Endothelial cell of umbilical vein (primary cell): ENCODE measurements at regions not wholly inside any gene's neighbourhood (a gene's known extent, or its start where the extent isn't known, plus 50 kb on each side); places are given as distances from the start of the nearest gene placed in this dataset.

ENCODE experiments used
- BruUV-seq: library from RNA; stranded (reverse); fragments of 400-500 nt; replicated peaks from 2 replicates; lab custom pipeline; 2021; lab: Mats Ljungman, UMichigan
- CTCF ChIA-PET: fragments of 300-600, 350-600 bp; sonication (Branson Sonifier 250); formaldehyde crosslinking; loops from one replicate; lab custom pipeline; 2021; ENCODE audit warnings: antibody characterized with exemption, inconsistent platforms; lab: Charles Lee
- POLR2A ChIA-PET: fragments of 300-600, 350-600 bp; sonication (Branson Sonifier 250); formaldehyde crosslinking; loops from one replicate; lab custom pipeline; 2021; ENCODE audit warnings: antibody characterized with exemption, inconsistent platforms; lab: Charles Lee
- DNase-seq: peaks from one replicate; pipeline ENCODE4 v3.0.0-alpha.2; 2011; ENCODE audit warnings: low read depth, low spot score
- FAIRE-seq: peaks from 2 replicates; lab custom pipeline; 2011; peaks lifted over from hg19 to GRCh38; lab: Jason Lieb, UNC
- H2AFZ ChIP-seq: 2 replicates; pipeline ENCODE4 v1.6.0; 2012; ENCODE audit warnings: low read depth, low read length, control low read depth, inconsistent platforms
- H3K27ac ChIP-seq: 2 replicates; pipeline ENCODE4 v1.5.1; 2011; ENCODE audit warnings: low read depth, mild to moderate bottlenecking, control low read depth, low read length, moderate library complexity; ENCODE audit not compliant: insufficient read depth
- H3K27me3 ChIP-seq, 2 experiments: 2 replicates each; pipeline versions ENCODE4 v1.6.0 to v1.6.1; 2011; ENCODE audit warnings: low read length in 2 of 2, mixed read lengths in 1 of 2; ENCODE audit not compliant: control insufficient read depth in 2 of 2, insufficient read depth in 2 of 2
- H3K36me3 ChIP-seq, 2 experiments: 2 replicates in 1 of 2; 3 replicates in 1 of 2; pipeline ENCODE4 v1.5.1; 2011; ENCODE audit warnings: low read length in 2 of 2, mild to moderate bottlenecking in 1 of 2, moderate library complexity in 1 of 2; ENCODE audit not compliant: control insufficient read depth in 2 of 2, insufficient read depth in 2 of 2; ENCODE audit errors: extremely low read depth in 1 of 2
- H3K4me1 ChIP-seq: 3 replicates; pipeline ENCODE4 v1.5.1; 2011; ENCODE audit warnings: mild to moderate bottlenecking, low read length; ENCODE audit not compliant: control insufficient read depth, insufficient read depth; ENCODE audit errors: extremely low read depth
- H3K4me2 ChIP-seq: 2 replicates; pipeline ENCODE4 v1.6.1; 2011; ENCODE audit warnings: low read length, control low read depth, mixed read lengths; ENCODE audit not compliant: insufficient read depth
- H3K4me3 ChIP-seq, 3 experiments: fragments of 200-600 bp in 1 of 3; sonication (generic), shearing (Covaris generic) in 1 of 3; replicated peaks in 1 of 3; 2 replicates each; pipeline ENCODE4 v1.5.1; 2011 to 2016; ENCODE audit warnings: control low read depth in 3 of 3, low read length in 3 of 3, mild to moderate bottlenecking in 2 of 3, inconsistent platforms in 1 of 3, low read depth in 1 of 3, moderate library complexity in 1 of 3; ENCODE audit not compliant: insufficient read depth in 1 of 3
- H3K79me2 ChIP-seq: 2 replicates; pipeline ENCODE4 v1.6.0; 2012; ENCODE audit warnings: low read length, inconsistent platforms; ENCODE audit not compliant: control insufficient read depth, insufficient read depth
- H3K9ac ChIP-seq: replicated peaks from 2 replicates; pipeline ENCODE3; 2011; ENCODE audit warnings: low read length, control low read depth; ENCODE audit not compliant: insufficient read depth; ENCODE audit errors: extremely low read depth
- H3K9me1 ChIP-seq: replicated peaks from 3 replicates; pipeline ENCODE4 v1.6.0; 2011; ENCODE audit warnings: mild to moderate bottlenecking, low read length; ENCODE audit not compliant: control insufficient read depth, insufficient read depth; ENCODE audit errors: extremely low read depth
- H3K9me3 ChIP-seq: replicated peaks from 2 replicates; pipeline ENCODE4 v1.5.1; 2012; ENCODE audit warnings: low read length, inconsistent platforms; ENCODE audit not compliant: control insufficient read depth, insufficient read depth
- H4K20me1 ChIP-seq: replicated peaks from 2 replicates; pipeline ENCODE3; 2011; ENCODE audit warnings: mild to moderate bottlenecking, low read length; ENCODE audit not compliant: control insufficient read depth, insufficient read depth; ENCODE audit errors: extremely low read depth
- EZH2 ChIP-seq: IDR thresholded peaks from 2 replicates; pipeline ENCODE4 v1.6.1; 2012; ENCODE audit warnings: borderline replicate concordance, low read depth, mild to moderate bottlenecking, moderate library complexity, low read length, inconsistent platforms; ENCODE audit not compliant: severe bottlenecking
- FOS ChIP-seq: IDR thresholded peaks from 2 replicates; pipeline ENCODE4 v1.6.1; 2011; ENCODE audit warnings: mild to moderate bottlenecking, low read length, moderate library complexity, borderline replicate concordance; ENCODE audit not compliant: insufficient read depth
- GATA2 ChIP-seq: IDR thresholded peaks from 2 replicates; pipeline ENCODE4 v1.7.0; 2011; ENCODE audit warnings: low read depth, mild to moderate bottlenecking, moderate library complexity, mixed read lengths, low read length; ENCODE audit not compliant: insufficient read length, insufficient read depth
- POLR2AphosphoS5 ChIP-seq: IDR thresholded peaks from 2 replicates; pipeline ENCODE4 v1.6.1; 2012; ENCODE audit warnings: low read depth, mild to moderate bottlenecking, control low read depth, low read length, moderate library complexity; ENCODE audit not compliant: insufficient read depth
- dilution Hi-C: fragments of 300-500 bp; cut with MboI; formaldehyde crosslinking; loops from one replicate; pipeline ENCODE4 v1.15.0; 2019; ENCODE audit warnings: low sequenced_read_pairs; ENCODE audit not compliant: extremely low pct_ligation_motif_present
- intact Hi-C: fragments of 100-400 bp; cut with micrococcal nuclease; formaldehyde crosslinking; loops from one replicate; pipeline ENCODE4 v1.10.0; 2022
- TF ChIP-seq, protein P1 (sequence below): IDR thresholded peaks from 2 replicates; pipeline ENCODE4 v1.6.1; 2011; ENCODE audit not compliant: insufficient read depth, insufficient read length
- TF ChIP-seq, protein P2 (sequence below), 2 donors: IDR thresholded peaks; 1 replicate in 1 of 2; 2 replicates in 1 of 2; pipeline ENCODE4 v1.5.1; 2011; ENCODE audit warnings: low read length in 2 of 2, mild to moderate bottlenecking in 2 of 2, moderate library complexity in 2 of 2, control low read depth in 1 of 2, inconsistent platforms in 1 of 2, low read depth in 1 of 2; ENCODE audit not compliant: insufficient read depth in 1 of 2; ENCODE audit errors: extremely low read depth in 1 of 2

DNA sequence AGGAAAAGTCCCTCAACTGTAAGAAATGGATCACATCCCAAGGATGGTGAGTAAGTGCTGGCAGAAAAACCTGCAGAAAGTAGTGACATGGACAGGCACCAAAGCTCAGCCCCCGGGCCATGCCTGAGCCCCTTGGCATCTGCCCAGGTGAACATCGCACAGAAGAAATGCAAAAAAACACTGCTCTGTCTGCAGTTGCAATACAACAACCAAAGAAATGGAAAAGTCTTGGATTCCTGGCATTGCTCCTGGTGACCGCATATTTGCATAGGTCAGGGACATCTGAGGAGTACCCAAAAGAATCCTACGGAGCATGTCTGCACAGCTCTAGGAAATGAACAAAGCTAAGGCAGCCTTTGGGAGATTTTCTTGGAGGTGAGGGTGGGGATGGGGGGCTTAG lies 63.1 kb upstream of the PTPRT start:
- no peak overlapping the region for H3K9ac ChIP-seq
- POLR2A ChIA-PET, result no interaction called here
- H2AFZ ChIP-seq, result no peak overlapping the region
- DNase-seq, result no peak
- no peaks in the 10 kb centered on the region for H3K4me1 ChIP-seq
- CTCF ChIA-PET, result no interaction called here
- intact Hi-C loops, result no loop called here
- no peaks in the 10 kb centered on the region for H3K36me3 ChIP-seq
- H3K4me2 ChIP-seq, result no peak overlapping the region
- no peak overlapping the region for H3K27ac ChIP-seq
- H4K20me1 ChIP-seq, result no peaks in the 10 kb centered on the region
- H3K4me3 ChIP-seq, result no peak overlapping the region
- H3K79me2 ChIP-seq, result no peaks in the 10 kb centered on the region
- peaks cover 6% of the 10 kb centered on the region for H3K9me3 ChIP-seq
- dilution Hi-C loops, result no loop called here
- no peaks in the 10 kb centered on the region for H3K9me1 ChIP-seq
- H3K27me3 ChIP-seq, result no peaks in the 10 kb centered on the region
- BruUV-seq, result no TSS peak
- FAIRE-seq, result no peak
- TF ChIP-seq, protein P1, sequence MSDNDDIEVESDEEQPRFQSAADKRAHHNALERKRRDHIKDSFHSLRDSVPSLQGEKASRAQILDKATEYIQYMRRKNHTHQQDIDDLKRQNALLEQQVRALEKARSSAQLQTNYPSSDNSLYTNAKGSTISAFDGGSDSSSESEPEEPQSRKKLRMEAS, result no peak
- no peak for TF ChIP-seq EZH2
- no peak for TF ChIP-seq POLR2AphosphoS5

DNA sequence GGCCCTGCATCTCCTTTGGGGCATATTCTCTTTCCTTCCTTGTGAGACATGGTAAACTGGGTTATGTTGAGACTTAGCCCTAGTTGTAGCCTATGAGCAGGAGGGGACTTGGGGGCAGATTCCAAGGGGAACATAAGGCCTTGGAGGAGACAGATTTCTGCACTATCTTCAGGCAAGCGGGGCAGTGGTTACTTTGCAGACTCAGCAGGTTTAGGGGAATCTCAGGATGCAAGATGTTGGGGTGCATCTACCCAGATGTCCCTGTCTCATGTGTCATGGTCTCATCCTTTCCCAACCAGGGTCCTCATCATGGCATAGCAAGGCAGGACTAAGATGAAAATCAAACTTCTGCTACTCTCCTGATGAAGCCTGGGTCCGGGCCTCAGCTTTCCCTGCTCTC lies 58.6 kb upstream of the PTPRT start:
- Histone ChIP-seq H3K36me3 (no peaks in the 10 kb centered on the region), H3K79me2 (no peaks in the 10 kb centered on the region), H2AFZ (no peak overlapping the region), H3K9ac (no peak overlapping the region), H3K27me3 (no peaks in the 10 kb centered on the region), H3K4me3 (no peak overlapping the region), H4K20me1 (no peaks in the 10 kb centered on the region), H3K4me1 (no peaks in the 10 kb centered on the region), H3K4me2 (no peak overlapping the region), H3K9me1 (no peaks in the 10 kb centered on the region), H3K27ac (no peak overlapping the region), H3K9me3 (peaks cover 9% of the 10 kb centered on the region)
- no peak for FAIRE-seq
- ChIA-PET CTCF (no interaction called here), POLR2A (no interaction called here)
- dilution Hi-C loops, result no loop called here
- DNase-seq, result no peak
- intact Hi-C loops, result no loop called here
- BruUV-seq, result no TSS peak
- TF ChIP-seq FOS (no peak), GATA2 (no peak)
- TF ChIP-seq, protein P1, result no peak
- TF ChIP-seq, protein P2, sequence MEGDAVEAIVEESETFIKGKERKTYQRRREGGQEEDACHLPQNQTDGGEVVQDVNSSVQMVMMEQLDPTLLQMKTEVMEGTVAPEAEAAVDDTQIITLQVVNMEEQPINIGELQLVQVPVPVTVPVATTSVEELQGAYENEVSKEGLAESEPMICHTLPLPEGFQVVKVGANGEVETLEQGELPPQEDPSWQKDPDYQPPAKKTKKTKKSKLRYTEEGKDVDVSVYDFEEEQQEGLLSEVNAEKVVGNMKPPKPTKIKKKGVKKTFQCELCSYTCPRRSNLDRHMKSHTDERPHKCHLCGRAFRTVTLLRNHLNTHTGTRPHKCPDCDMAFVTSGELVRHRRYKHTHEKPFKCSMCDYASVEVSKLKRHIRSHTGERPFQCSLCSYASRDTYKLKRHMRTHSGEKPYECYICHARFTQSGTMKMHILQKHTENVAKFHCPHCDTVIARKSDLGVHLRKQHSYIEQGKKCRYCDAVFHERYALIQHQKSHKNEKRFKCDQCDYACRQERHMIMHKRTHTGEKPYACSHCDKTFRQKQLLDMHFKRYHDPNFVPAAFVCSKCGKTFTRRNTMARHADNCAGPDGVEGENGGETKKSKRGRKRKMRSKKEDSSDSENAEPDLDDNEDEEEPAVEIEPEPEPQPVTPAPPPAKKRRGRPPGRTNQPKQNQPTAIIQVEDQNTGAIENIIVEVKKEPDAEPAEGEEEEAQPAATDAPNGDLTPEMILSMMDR (IDR thresholded peaks at IDR 0.05; ENCODE audit: extremely low read depth in 1 of 2, insufficient read depth in 1 of 2, low read depth in 1 of 2, low read length in 2 of 2), result no peak
